GM12891 (cell line): ENCODE measurements at regions not wholly inside any gene's neighbourhood (a gene's known extent, or its start where the extent isn't known, plus 50 kb on each side); places are given as distances from the start of the nearest gene placed in this dataset.

Source experiments
- POLR2A ChIP-seq: IDR thresholded peaks from 2 replicates; pipeline ENCODE4 v1.6.1; 2011; ENCODE audit warnings: low read depth, low read length, control low read depth
- POLR2AphosphoS5 ChIP-seq: IDR thresholded peaks from 2 replicates; pipeline ENCODE4 v1.6.1; 2011; ENCODE audit warnings: low read depth, low read length, control low read depth

- no peak for TF ChIP-seq POLR2AphosphoS5
- TF ChIP-seq POLR2A = no peak
Measured at GRCh38 chr6:40152196-40152595, 217.9 kb upstream of the MOCS1 start.
